SK-N-SH (cell line): ENCODE measurements at regions not wholly inside any gene's neighbourhood (a gene's known extent, or its start where the extent isn't known, plus 50 kb on each side); places are given as distances from the start of the nearest gene placed in this dataset.

Source experiments
- CTCF ChIA-PET: fragments of 300-600, 350-600 bp; formaldehyde crosslinking; extraction: SDS; loops from one replicate; lab custom pipeline; 2021; lab: Yijun Ruan, JAX
- POLR2A ChIA-PET: fragments of 350-600 bp; sonication (Branson Sonifier 250); formaldehyde crosslinking; extraction: SDS; loops from one replicate; lab custom pipeline; 2020; ENCODE audit warnings: antibody characterized with exemption, inconsistent platforms; lab: Yijun Ruan, JAX
- DNase-seq: peaks from one replicate; pipeline ENCODE4 v3.0.0; 2012
- H2AFZ ChIP-seq: fragments of 200-600 bp; sonication (generic); 2 replicates; pipeline ENCODE4 v1.8.1; 2016; ENCODE audit warnings: antibody characterized with exemption, mild to moderate bottlenecking, low read depth
- H3F3A ChIP-seq: fragments of 200-600 bp; sonication (generic); replicated peaks from 2 replicates; pipeline ENCODE3; 2016; ENCODE audit warnings: antibody characterized with exemption, mild to moderate bottlenecking; ENCODE audit not compliant: insufficient read depth
- H3K27ac ChIP-seq, 2 experiments: fragments of 200-500 bp in 1 of 2; fragments of 200-600 bp in 1 of 2; sonication (Bioruptor generic) in 1 of 2; sonication (generic), shearing (Covaris generic) in 1 of 2; 2 replicates each; pipeline versions ENCODE4 v1.5.1 to v1.6.1; 2014 to 2016; ENCODE audit warnings: low read depth in 2 of 2, inconsistent platforms in 1 of 2, low read length in 1 of 2, mild to moderate bottlenecking in 1 of 2, mixed read lengths in 1 of 2
- H3K27me3 ChIP-seq: fragments of 200-600 bp; sonication (generic), shearing (Covaris generic); 2 replicates; pipeline ENCODE4 v1.6.1; 2016; ENCODE audit warnings: mixed run types; ENCODE audit not compliant: insufficient read depth
- H3K36me3 ChIP-seq, 2 experiments: fragments of 200-500 bp in 1 of 2; fragments of 200-600 bp in 1 of 2; sonication (Bioruptor generic) in 1 of 2; sonication (generic) in 1 of 2; replicated peaks in 1 of 2; 2 replicates each; pipeline versions ENCODE3 to v1.5.1; 2014 to 2016; ENCODE audit warnings: low read length in 1 of 2, mild to moderate bottlenecking in 1 of 2; ENCODE audit not compliant: insufficient read depth in 2 of 2, control insufficient read depth in 1 of 2
- H3K4me1 ChIP-seq, 2 experiments: fragments of 200-500 bp in 1 of 2; fragments of 200-600 bp in 1 of 2; sonication (Bioruptor generic) in 1 of 2; sonication (generic), shearing (Covaris generic) in 1 of 2; 2 replicates each; pipeline versions ENCODE4 v1.5.1 to v1.6.1; 2014 to 2016; ENCODE audit warnings: low read depth in 1 of 2, low read length in 1 of 2, mixed run types in 1 of 2; ENCODE audit not compliant: insufficient read depth in 2 of 2, control insufficient read depth in 1 of 2
- H3K4me2 ChIP-seq: fragments of 200-600 bp; sonication (generic), shearing (Covaris generic); 2 replicates; pipeline ENCODE4 v1.6.1; 2017; ENCODE audit warnings: mixed run types
- H3K4me3 ChIP-seq, 2 experiments: fragments of 200-500 bp in 1 of 2; fragments of 200-600 bp in 1 of 2; sonication (Bioruptor generic) in 1 of 2; sonication (generic), shearing (Covaris generic) in 1 of 2; 2 replicates each; pipeline versions ENCODE4 v1.5.1 to v1.8.1; 2014 to 2016; ENCODE audit warnings: low read depth in 2 of 2, inconsistent platforms in 1 of 2, low read length in 1 of 2, mild to moderate bottlenecking in 1 of 2, mixed read lengths in 1 of 2, moderate library complexity in 1 of 2
- H3K79me2 ChIP-seq: fragments of 200-600 bp; sonication (generic); 2 replicates; pipeline ENCODE4 v1.8.1; 2017; ENCODE audit warnings: mild to moderate bottlenecking; ENCODE audit not compliant: insufficient read depth
- H3K9ac ChIP-seq: fragments of 200-600 bp; sonication (generic); 2 replicates; pipeline ENCODE4 v1.6.1; 2017; ENCODE audit warnings: mixed run types
- H3K9me2 ChIP-seq: fragments of 200-600 bp; sonication (generic); 2 replicates; pipeline ENCODE4 v1.6.1; 2017; ENCODE audit warnings: mixed run types
- H3K9me3 ChIP-seq: fragments of 200-600 bp; sonication (generic); 2 replicates; pipeline ENCODE4 v1.6.1; 2017; ENCODE audit warnings: mixed run types, mild to moderate bottlenecking, moderate library complexity
- H4K20me1 ChIP-seq: fragments of 200-600 bp; sonication (generic); 2 replicates; pipeline ENCODE4 v1.6.1; 2017; ENCODE audit warnings: mild to moderate bottlenecking, mixed run types; ENCODE audit not compliant: insufficient read depth
- EP300 ChIP-seq, 2 experiments: IDR thresholded peaks; 2 replicates each; pipeline versions ENCODE4 v1.4.0 to v1.6.1; 2012; ENCODE audit warnings: borderline replicate concordance in 1 of 2, low read depth in 1 of 2, low read length in 1 of 2
- FOSL2 ChIP-seq: IDR thresholded peaks from 2 replicates; pipeline ENCODE4 v1.4.0; 2012; ENCODE audit warnings: low read depth, mild to moderate bottlenecking, moderate library complexity, borderline replicate concordance
- GABPA ChIP-seq: IDR thresholded peaks from 2 replicates; pipeline ENCODE4 v1.4.0; 2012; ENCODE audit warnings: low read depth, mild to moderate bottlenecking
- NFIC ChIP-seq: IDR thresholded peaks from 2 replicates; pipeline ENCODE4 v1.4.0; 2012; ENCODE audit warnings: borderline replicate concordance
- POLR2AphosphoS5 ChIP-seq: IDR thresholded peaks from 2 replicates; pipeline ENCODE4 v1.6.1; 2012; ENCODE audit warnings: low read depth, low read length
- RAD21 ChIP-seq: IDR thresholded peaks from 2 replicates; pipeline ENCODE4 v1.6.1; 2012; ENCODE audit warnings: mild to moderate bottlenecking, low read length
- RXRA ChIP-seq: IDR thresholded peaks from 2 replicates; pipeline ENCODE4 v1.4.0; 2012; ENCODE audit warnings: low read depth, mild to moderate bottlenecking, borderline replicate concordance
- SIN3A ChIP-seq: IDR thresholded peaks from 2 replicates; pipeline ENCODE4 v1.6.1; 2012; ENCODE audit warnings: low read depth, mild to moderate bottlenecking, low read length, moderate library complexity, borderline replicate concordance
- SMC3 ChIP-seq: IDR thresholded peaks from 2 replicates; pipeline ENCODE4 v1.6.1; 2012; ENCODE audit warnings: low read depth, low read length, improper control_type of control experiment
- TAF1 ChIP-seq: IDR thresholded peaks from 2 replicates; pipeline ENCODE4 v1.6.1; 2012; ENCODE audit warnings: low read depth, mild to moderate bottlenecking, low read length, moderate library complexity, borderline replicate concordance
- TCF12 ChIP-seq: IDR thresholded peaks from 2 replicates; pipeline ENCODE4 v1.4.0; 2012
- TEAD4 ChIP-seq: IDR thresholded peaks from 2 replicates; pipeline ENCODE4 v1.4.0; 2012; ENCODE audit warnings: mild to moderate bottlenecking, borderline replicate concordance; ENCODE audit not compliant: insufficient read depth
- WGBS: methylation state at CpG from one replicate; pipeline ENCODE4 v1.1.6; 2017; ENCODE audit warnings: low lambda C conversion rate; 5-methylcytosine and 5-hydroxymethylcytosine counted together
- TF ChIP-seq, protein P1 (sequence below): fragments of 150-350 bp; IDR thresholded peaks from 2 replicates; pipeline ENCODE4 v1.6.1; 2016; ENCODE audit warnings: mild to moderate bottlenecking, low read depth, low read length
- TF ChIP-seq, protein P2 (sequence below): IDR thresholded peaks from 2 replicates; pipeline ENCODE4 v1.4.0; 2012; ENCODE audit warnings: low read depth, borderline replicate concordance

DNA sequence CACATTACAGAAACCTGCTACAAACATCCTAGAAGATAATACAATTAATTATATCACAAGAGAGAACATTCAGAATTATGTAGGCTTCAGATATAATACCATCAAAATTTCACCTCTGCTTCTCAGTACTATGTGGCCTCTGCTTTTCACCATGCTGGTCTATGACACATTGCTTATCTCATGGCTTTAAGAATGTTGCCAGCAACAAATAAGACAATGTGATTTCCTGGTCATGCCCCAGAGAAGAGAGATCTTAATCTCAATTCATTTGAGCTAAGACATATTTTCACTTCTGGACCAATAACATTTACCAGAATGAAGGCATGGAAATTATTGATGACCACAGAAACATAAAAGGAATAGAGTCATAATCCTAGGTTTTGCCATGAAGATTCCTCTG is 1233.4 kb upstream of the ADGRL3 start:
- Histone ChIP-seq H3K27me3 (no peaks in the 10 kb centered on the region), H3K9me2 (no peaks in the 10 kb centered on the region), H3K4me3 (no peak overlapping the region), H3K79me2 (no peaks in the 10 kb centered on the region), H3F3A (no peaks in the 10 kb centered on the region), H2AFZ (no peak overlapping the region), H4K20me1 (no peaks in the 10 kb centered on the region), H3K27ac (no peak overlapping the region), H3K36me3 (no peaks in the 10 kb centered on the region), H3K4me1 (no peaks in the 10 kb centered on the region), H3K9me3 (no peaks in the 10 kb centered on the region), H3K9ac (no peak overlapping the region), H3K4me2 (no peak overlapping the region)
- DNase-seq, result no peak
- TF ChIP-seq GABPA, result no peak
- TF ChIP-seq, protein P1, sequence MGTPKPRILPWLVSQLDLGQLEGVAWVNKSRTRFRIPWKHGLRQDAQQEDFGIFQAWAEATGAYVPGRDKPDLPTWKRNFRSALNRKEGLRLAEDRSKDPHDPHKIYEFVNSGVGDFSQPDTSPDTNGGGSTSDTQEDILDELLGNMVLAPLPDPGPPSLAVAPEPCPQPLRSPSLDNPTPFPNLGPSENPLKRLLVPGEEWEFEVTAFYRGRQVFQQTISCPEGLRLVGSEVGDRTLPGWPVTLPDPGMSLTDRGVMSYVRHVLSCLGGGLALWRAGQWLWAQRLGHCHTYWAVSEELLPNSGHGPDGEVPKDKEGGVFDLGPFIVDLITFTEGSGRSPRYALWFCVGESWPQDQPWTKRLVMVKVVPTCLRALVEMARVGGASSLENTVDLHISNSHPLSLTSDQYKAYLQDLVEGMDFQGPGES, result no peak
- TF ChIP-seq SMC3, result no peak
- TF ChIP-seq TEAD4, result no peak
- TF ChIP-seq, protein P2, sequence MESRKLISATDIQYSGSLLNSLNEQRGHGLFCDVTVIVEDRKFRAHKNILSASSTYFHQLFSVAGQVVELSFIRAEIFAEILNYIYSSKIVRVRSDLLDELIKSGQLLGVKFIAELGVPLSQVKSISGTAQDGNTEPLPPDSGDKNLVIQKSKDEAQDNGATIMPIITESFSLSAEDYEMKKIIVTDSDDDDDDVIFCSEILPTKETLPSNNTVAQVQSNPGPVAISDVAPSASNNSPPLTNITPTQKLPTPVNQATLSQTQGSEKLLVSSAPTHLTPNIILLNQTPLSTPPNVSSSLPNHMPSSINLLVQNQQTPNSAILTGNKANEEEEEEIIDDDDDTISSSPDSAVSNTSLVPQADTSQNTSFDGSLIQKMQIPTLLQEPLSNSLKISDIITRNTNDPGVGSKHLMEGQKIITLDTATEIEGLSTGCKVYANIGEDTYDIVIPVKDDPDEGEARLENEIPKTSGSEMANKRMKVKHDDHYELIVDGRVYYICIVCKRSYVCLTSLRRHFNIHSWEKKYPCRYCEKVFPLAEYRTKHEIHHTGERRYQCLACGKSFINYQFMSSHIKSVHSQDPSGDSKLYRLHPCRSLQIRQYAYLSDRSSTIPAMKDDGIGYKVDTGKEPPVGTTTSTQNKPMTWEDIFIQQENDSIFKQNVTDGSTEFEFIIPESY, result no peak
- CTCF ChIA-PET, result no interaction called here
- POLR2A ChIA-PET, result no interaction called here

DNA sequence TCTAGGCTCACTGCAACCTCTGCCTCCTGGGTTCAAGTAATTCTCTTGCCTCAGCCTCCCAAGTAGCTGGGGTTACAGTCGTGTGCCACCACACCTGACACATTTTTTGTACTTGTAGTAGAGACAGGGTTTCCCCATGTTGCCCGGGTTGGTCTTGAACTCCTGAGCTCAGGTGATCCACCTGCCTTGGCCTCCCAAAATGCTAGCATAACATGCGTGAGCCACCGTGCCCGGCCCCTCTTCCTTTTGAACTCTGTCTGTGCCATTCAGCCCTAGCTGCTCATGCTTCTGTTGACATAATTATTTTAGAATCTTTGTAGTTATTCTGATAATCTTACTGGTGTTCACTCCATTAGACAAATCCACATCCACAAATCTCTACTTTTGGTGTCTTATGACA is 1231.3 kb upstream of the ADGRL3 start:
- no peaks in the 10 kb centered on the region for H3K36me3 ChIP-seq
- no peaks in the 10 kb centered on the region for H3F3A ChIP-seq
- H3K4me2 ChIP-seq, result no peak overlapping the region
- TF ChIP-seq SIN3A (no peak), RAD21 (no peak), POLR2AphosphoS5 (no peak), SMC3 (no peak), TAF1 (no peak), TCF12 (no peak), NFIC (no peak), RXRA (no peak), FOSL2 (no peak), EP300 (IDR thresholded peaks at IDR 0.05; ENCODE audit: borderline replicate concordance in 1 of 2, low read depth in 1 of 2, low read length in 1 of 2) (no peak)
- H3K27ac ChIP-seq, result no peak overlapping the region
- CTCF ChIA-PET, result no interaction called here
- no peaks in the 10 kb centered on the region for H3K27me3 ChIP-seq
- 36% methylated on average over 5 of the region's 5 CpGs for WGBS
- no peaks in the 10 kb centered on the region for H4K20me1 ChIP-seq
- no peak overlapping the region for H3K9ac ChIP-seq
- no peak overlapping the region for H3K4me3 ChIP-seq
- H3K79me2 ChIP-seq, result no peaks in the 10 kb centered on the region
- H3K9me3 ChIP-seq, result no peaks in the 10 kb centered on the region
- no peak for DNase-seq
- POLR2A ChIA-PET, result no interaction called here
- H3K4me1 ChIP-seq, result no peaks in the 10 kb centered on the region
- no peak overlapping the region for H2AFZ ChIP-seq
- H3K9me2 ChIP-seq, result no peaks in the 10 kb centered on the region
